GM19035 (cell line): ENCODE measurements at regions not wholly inside any gene's neighbourhood (a gene's known extent, or its start where the extent isn't known, plus 50 kb on each side); places are given as distances from the start of the nearest gene placed in this dataset.

Experiments
- ATAC-seq: cut with Tn5 transposase; IDR thresholded peaks from one replicate; pipeline ENCODE4 v1.9.1; 2021; ENCODE audit not compliant: unreplicated experiment

- ATAC-seq: no peak
These were observed 68.3 kb upstream of the CTSC start for GRCh38 chr11:88405853-88406252.

- no peak for ATAC-seq
These were observed 67.6 kb upstream of the CTSC start for GRCh38 chr11:88404932-88405710.

- ATAC-seq: no peak
These were observed 66.9 kb upstream of the CTSC start for GRCh38 chr11:88404391-88404790.

GRCh38 chr11:88402784-88403183 lies 65.2 kb upstream of the CTSC start:
- ATAC-seq: no peak

GRCh38 chr11:88402192-88402715 lies 64.7 kb upstream of the CTSC start:
- ATAC-seq: no peak

GRCh38 chr11:88398791-88399570 lies 61.4 kb upstream of the CTSC start:
- ATAC-seq: no peak

- no peak for ATAC-seq
These were observed 60.8 kb upstream of the CTSC start for GRCh38 chr11:88398372-88398771.

GRCh38 chr11:88390254-88390653 lies 52.7 kb upstream of the CTSC start:
- ATAC-seq: no peak

GRCh38 chr11:88387957-88388356 lies 50.4 kb upstream of the CTSC start:
- ATAC-seq: no peak
